Brain microvascular endothelial cell (primary cell): ENCODE measurements at regions not wholly inside any gene's neighbourhood (a gene's known extent, or its start where the extent isn't known, plus 50 kb on each side); places are given as distances from the start of the nearest gene placed in this dataset.

ENCODE experiments used
- DNase-seq: peaks from one replicate; pipeline ENCODE4 v3.0.0-alpha.2; 2020
- H3K27ac ChIP-seq: fragments of 250-450 bp; sonication (Bioruptor Pico); 2 replicates; pipeline ENCODE4 v1.5.1; 2020; ENCODE audit warnings: mild to moderate bottlenecking, moderate library complexity
- H3K27me3 ChIP-seq: fragments of 250-450 bp; sonication (Bioruptor Pico); replicated peaks from 2 replicates; pipeline ENCODE4 v1.5.1; 2020; ENCODE audit warnings: mild to moderate bottlenecking
- H3K36me3 ChIP-seq: fragments of 250-450 bp; sonication (Bioruptor Pico); replicated peaks from 2 replicates; pipeline ENCODE4 v1.5.1; 2020; ENCODE audit warnings: mild to moderate bottlenecking
- H3K4me3 ChIP-seq: 2 replicates; pipeline ENCODE4 v1.5.1; 2011; ENCODE audit warnings: low read depth, mild to moderate bottlenecking, control low read depth, low read length, moderate library complexity
- in situ Hi-C: cut with HindIII; loops from 2 replicates; pipeline ENCODE4 v1.10.0; 2017; ENCODE audit warnings: low sequenced_read_pairs, low pct_ligation_motif_present
- TF ChIP-seq, protein P1 (sequence below): IDR thresholded peaks from 2 replicates; pipeline ENCODE4 v1.5.1; 2011; ENCODE audit warnings: low read depth, mild to moderate bottlenecking, moderate library complexity, low read length, control low read depth, inconsistent platforms; ENCODE audit errors: missing control alignments

DNA sequence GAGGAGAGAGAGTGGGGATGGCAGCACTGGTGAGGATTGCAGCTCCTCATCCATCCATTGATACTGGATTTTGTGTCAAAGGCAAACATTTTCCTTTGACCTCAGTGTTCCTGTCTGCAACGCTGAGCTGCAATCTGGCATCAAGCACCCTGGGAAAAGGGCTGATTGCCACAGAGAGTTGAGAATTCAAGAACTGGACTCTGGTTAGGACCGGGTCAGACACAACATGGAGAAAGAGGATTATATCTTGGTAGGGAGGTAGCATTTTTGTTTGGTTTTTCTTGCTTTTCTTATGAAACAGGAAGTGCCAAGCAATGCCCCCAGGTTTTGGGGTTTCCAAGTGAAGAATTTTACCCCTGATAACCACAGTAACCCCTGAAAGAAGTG is 81.9 kb upstream of the PKDCC start:
- no peaks in the 10 kb centered on the region for H3K36me3 ChIP-seq
- no peak for DNase-seq
- H3K27ac ChIP-seq, result peak overlapping the region; percentile 67
- TF ChIP-seq, protein P1, sequence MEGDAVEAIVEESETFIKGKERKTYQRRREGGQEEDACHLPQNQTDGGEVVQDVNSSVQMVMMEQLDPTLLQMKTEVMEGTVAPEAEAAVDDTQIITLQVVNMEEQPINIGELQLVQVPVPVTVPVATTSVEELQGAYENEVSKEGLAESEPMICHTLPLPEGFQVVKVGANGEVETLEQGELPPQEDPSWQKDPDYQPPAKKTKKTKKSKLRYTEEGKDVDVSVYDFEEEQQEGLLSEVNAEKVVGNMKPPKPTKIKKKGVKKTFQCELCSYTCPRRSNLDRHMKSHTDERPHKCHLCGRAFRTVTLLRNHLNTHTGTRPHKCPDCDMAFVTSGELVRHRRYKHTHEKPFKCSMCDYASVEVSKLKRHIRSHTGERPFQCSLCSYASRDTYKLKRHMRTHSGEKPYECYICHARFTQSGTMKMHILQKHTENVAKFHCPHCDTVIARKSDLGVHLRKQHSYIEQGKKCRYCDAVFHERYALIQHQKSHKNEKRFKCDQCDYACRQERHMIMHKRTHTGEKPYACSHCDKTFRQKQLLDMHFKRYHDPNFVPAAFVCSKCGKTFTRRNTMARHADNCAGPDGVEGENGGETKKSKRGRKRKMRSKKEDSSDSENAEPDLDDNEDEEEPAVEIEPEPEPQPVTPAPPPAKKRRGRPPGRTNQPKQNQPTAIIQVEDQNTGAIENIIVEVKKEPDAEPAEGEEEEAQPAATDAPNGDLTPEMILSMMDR, result no peak
- no peaks in the 10 kb centered on the region for H3K27me3 ChIP-seq
- in situ Hi-C loops, result no loop called here
- no peak overlapping the region for H3K4me3 ChIP-seq

DNA sequence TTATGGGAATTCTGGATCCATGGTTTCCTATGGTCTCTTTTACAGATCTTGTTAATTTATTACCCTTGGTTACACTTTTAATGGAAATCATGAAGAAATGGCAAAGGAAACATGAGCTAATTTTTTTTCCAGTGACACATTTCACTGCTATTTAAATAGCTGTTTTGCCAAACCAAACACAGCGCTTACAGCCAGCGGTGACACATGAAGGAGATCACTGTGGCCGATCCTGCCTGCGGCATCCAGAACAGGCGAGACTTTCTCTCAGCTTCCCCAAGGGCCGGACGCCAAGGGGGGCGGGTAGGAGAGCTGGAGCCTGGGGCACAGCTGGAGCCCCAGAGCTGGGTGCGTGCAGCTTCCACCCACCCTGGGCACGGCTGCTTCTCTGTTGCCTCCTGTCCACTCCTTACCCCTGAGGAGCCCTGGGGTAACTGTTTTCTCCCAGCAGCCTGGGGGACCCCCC is 81.4 kb upstream of the PKDCC start:
- no peaks in the 10 kb centered on the region for H3K27me3 ChIP-seq
- peak; percentile 96 for DNase-seq
- H3K4me3 ChIP-seq, result no peak overlapping the region
- in situ Hi-C loops, result no loop called here
- H3K27ac ChIP-seq, result peak overlapping the region; percentile 67
- H3K36me3 ChIP-seq, result no peaks in the 10 kb centered on the region
- TF ChIP-seq, protein P1, result no peak

DNA sequence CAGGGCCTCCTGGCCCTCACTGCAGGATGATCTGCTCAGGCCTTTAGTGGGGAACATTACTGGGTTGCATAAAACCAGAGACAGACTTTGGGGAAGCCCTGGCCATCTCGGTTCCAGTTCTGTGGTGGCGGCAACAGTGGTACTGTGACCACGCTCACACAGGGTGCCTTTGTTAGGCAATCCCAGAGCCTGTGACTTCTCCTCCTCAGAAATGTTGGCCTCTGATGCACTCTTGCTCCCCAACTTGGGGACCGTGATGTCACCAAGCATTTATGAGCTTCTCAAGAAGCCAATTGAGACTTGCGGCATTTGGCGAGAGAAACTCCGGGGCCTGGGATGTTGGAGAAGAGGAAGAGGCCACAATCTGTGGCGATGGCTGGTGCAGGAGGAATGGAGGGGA is 80.9 kb upstream of the PKDCC start:
- H3K27me3 ChIP-seq, result no peaks in the 10 kb centered on the region
- H3K27ac ChIP-seq, result peak overlapping the region; percentile 59
- H3K36me3 ChIP-seq, result no peaks in the 10 kb centered on the region
- no peak for DNase-seq
- in situ Hi-C loops, result no loop called here
- H3K4me3 ChIP-seq, result no peak overlapping the region
- TF ChIP-seq, protein P1, result no peak

DNA sequence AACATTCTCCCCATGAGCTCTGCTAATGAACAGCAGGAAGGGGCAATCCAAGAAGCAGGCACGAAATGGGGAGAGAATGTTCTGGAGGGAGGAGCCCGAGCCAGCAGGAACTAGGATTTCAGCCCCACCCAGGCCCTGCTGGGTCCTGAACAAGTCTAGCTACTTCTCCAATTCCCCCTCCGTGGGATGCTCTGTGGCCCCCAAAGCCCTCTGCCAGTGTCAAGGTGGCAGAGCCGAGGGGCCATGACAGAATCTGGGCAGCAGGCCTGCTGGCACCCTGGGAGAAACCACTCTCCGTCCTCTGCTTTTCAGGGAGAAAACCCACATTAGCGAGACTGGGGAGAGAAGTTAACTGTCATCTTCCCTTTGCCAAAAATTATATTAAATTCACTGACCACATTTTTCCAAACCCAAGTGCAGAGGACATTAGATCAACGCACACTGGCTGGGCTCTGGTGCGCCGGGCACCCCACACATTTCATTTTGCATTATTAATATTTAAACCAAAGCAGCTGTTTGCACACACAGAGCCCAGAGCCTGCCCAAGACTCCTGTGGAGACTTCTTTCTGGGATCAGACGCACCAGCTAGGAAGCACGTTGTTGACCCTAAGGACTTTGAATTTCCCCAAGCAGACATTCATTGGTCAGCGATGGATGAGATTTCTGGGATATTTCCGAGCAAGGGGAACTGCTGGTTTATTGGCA is 80.2 kb upstream of the PKDCC start:
- Histone ChIP-seq H3K4me3 (no peak overlapping the region), H3K36me3 (no peaks in the 10 kb centered on the region), H3K27me3 (no peaks in the 10 kb centered on the region), H3K27ac (no peak overlapping the region)
- DNase-seq, result no peak
- TF ChIP-seq, protein P1, result no peak
- in situ Hi-C loops, result no loop called here

DNA sequence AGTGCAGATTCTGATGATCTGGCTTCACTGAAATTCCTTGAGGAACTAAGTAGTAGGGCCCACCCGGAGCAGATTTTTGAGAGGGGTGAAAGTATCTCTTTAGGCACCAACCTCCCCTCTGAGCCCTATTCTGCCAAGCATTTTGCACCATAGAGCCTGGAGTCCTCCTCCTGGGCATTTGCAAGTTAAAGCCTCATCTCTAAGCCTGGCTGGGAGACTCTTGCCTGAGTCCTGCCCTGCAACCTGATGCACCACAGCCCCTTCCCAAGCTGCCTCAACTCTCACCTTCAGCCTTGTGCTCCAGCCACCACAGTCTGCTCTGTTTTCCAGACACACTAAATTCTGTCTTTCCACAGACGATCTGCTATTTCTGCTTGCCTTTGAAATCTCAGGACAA is 79.6 kb upstream of the PKDCC start:
- DNase-seq, result no peak
- TF ChIP-seq, protein P1, result no peak
- in situ Hi-C loops, result no loop called here
- no peak overlapping the region for H3K27ac ChIP-seq
- H3K36me3 ChIP-seq, result no peaks in the 10 kb centered on the region
- no peaks in the 10 kb centered on the region for H3K27me3 ChIP-seq
- H3K4me3 ChIP-seq, result no peak overlapping the region
